Neural cell (in vitro differentiated cells): ENCODE measurements at regions not wholly inside any gene's neighbourhood (a gene's known extent, or its start where the extent isn't known, plus 50 kb on each side); places are given as distances from the start of the nearest gene placed in this dataset.

Experiments
- H2AFZ ChIP-seq: fragments of 200-600, 300-800 bp; sonication (generic), shearing (Covaris generic); 2 replicates; pipeline ENCODE4 v1.6.0; 2014; ENCODE audit warnings: low read depth, mild to moderate bottlenecking, antibody characterized with exemption, low read length, moderate library complexity
- H3F3A ChIP-seq: fragments of 200-600 bp; shearing (Covaris generic); 2 replicates; pipeline ENCODE4 v1.6.1; 2016; ENCODE audit warnings: mild to moderate bottlenecking, moderate library complexity, mixed read lengths, antibody characterized with exemption, low read length; ENCODE audit not compliant: insufficient read depth, poor library complexity, severe bottlenecking
- H3K27ac ChIP-seq: fragments of 200-600, 300-800 bp; sonication (generic), shearing (Covaris generic); 2 replicates; pipeline ENCODE4 v1.5.1; 2014; ENCODE audit warnings: mild to moderate bottlenecking, low read length, moderate library complexity
- H3K27me3 ChIP-seq: fragments of 300-800, 200-600 bp; sonication (generic), shearing (Covaris generic); 2 replicates; pipeline ENCODE4 v1.6.0; 2014; ENCODE audit warnings: mild to moderate bottlenecking, low read depth, low read length, moderate library complexity; ENCODE audit not compliant: insufficient read depth
- H3K36me3 ChIP-seq: fragments of 300-800, 200-600 bp; sonication (generic), shearing (Covaris generic); 2 replicates; pipeline ENCODE4 v1.5.1; 2014; ENCODE audit warnings: mild to moderate bottlenecking, antibody characterized with exemption, low read length, moderate library complexity; ENCODE audit not compliant: insufficient read depth
- H3K4me2 ChIP-seq: fragments of 300-800, 200-600 bp; sonication (generic), shearing (Covaris generic); 2 replicates; pipeline ENCODE4 v1.6.0; 2014; ENCODE audit warnings: mild to moderate bottlenecking, low read length
- H3K4me3 ChIP-seq: fragments of 300-800, 200-600 bp; sonication (generic), shearing (Covaris generic); 2 replicates; pipeline ENCODE4 v1.5.1; 2014; ENCODE audit warnings: mild to moderate bottlenecking, low read length, moderate library complexity
- H3K79me2 ChIP-seq: fragments of 200-600 bp; shearing (Covaris generic); replicated peaks from 2 replicates; pipeline ENCODE4 v1.6.0; 2014; ENCODE audit warnings: mild to moderate bottlenecking, low read length, moderate library complexity; ENCODE audit not compliant: insufficient read depth
- H3K9ac ChIP-seq: fragments of 300-800, 200-600 bp; sonication (generic), shearing (Covaris generic); 2 replicates; pipeline ENCODE4 v1.6.1; 2016; ENCODE audit warnings: mild to moderate bottlenecking, low read length, mixed read lengths
- H3K9me2 ChIP-seq: fragments of 200-600 bp; shearing (Covaris generic); 2 replicates; pipeline ENCODE4 v1.6.1; 2016; ENCODE audit warnings: mild to moderate bottlenecking, low read length, mixed read lengths; ENCODE audit not compliant: insufficient read depth
- H3K9me3 ChIP-seq: fragments of 200-600, 300-800 bp; sonication (generic), shearing (Covaris generic); 2 replicates; pipeline ENCODE4 v1.6.1; 2016; ENCODE audit warnings: mild to moderate bottlenecking, mixed run types, low read length, moderate library complexity, mixed read lengths
- H4K20me1 ChIP-seq: fragments of 200-600 bp; shearing (Covaris generic); 2 replicates; pipeline ENCODE4 v1.6.1; 2016; ENCODE audit warnings: mild to moderate bottlenecking, mixed run types; ENCODE audit not compliant: insufficient read depth
- EP300 ChIP-seq: fragments of 450-650 bp; conservative IDR thresholded peaks from 2 replicates; pipeline ENCODE4 v1.6.1; 2014; ENCODE audit warnings: antibody characterized with exemption, mild to moderate bottlenecking, moderate library complexity; ENCODE audit not compliant: poor library complexity, severe bottlenecking
- EZH2 ChIP-seq: fragments of 200-600, 300-800 bp; shearing (Covaris generic), sonication (generic); IDR thresholded peaks from 2 replicates; pipeline ENCODE4 v1.6.1; 2014; ENCODE audit warnings: antibody characterized with exemption, low read length, borderline replicate concordance, mild to moderate bottlenecking; ENCODE audit not compliant: insufficient read depth, poor library complexity, severe bottlenecking
- MXI1 ChIP-seq: fragments of 450-650 bp; conservative IDR thresholded peaks from 2 replicates; pipeline ENCODE4 v1.6.1; 2014; ENCODE audit warnings: antibody characterized with exemption, mild to moderate bottlenecking; ENCODE audit not compliant: poor library complexity, severe bottlenecking
- POLR2AphosphoS5 ChIP-seq: IDR thresholded peaks from 2 replicates; pipeline ENCODE4 v1.6.1; 2012
- RAD21 ChIP-seq: fragments of 450-650 bp; conservative IDR thresholded peaks from 2 replicates; pipeline ENCODE4 v1.6.1; 2014; ENCODE audit warnings: antibody characterized with exemption, mild to moderate bottlenecking, moderate library complexity
- SMC3 ChIP-seq: fragments of 450-650 bp; conservative IDR thresholded peaks from 2 replicates; pipeline ENCODE4 v1.6.1; 2014; ENCODE audit warnings: antibody characterized with exemption, mild to moderate bottlenecking, moderate library complexity; ENCODE audit not compliant: poor library complexity
- TAF1 ChIP-seq: IDR thresholded peaks from 2 replicates; pipeline ENCODE4 v1.6.1; 2012; ENCODE audit warnings: low read depth
- TF ChIP-seq, protein P1 (sequence below): fragments of 450-650 bp; IDR thresholded peaks from 2 replicates; pipeline ENCODE4 v1.5.1; 2014; ENCODE audit warnings: antibody characterized with exemption, mild to moderate bottlenecking, moderate library complexity; ENCODE audit not compliant: poor library complexity, severe bottlenecking
- TF ChIP-seq, protein P2 (sequence below): IDR thresholded peaks from 2 replicates; pipeline ENCODE4 v1.6.1; 2012; ENCODE audit warnings: borderline replicate concordance

DNA sequence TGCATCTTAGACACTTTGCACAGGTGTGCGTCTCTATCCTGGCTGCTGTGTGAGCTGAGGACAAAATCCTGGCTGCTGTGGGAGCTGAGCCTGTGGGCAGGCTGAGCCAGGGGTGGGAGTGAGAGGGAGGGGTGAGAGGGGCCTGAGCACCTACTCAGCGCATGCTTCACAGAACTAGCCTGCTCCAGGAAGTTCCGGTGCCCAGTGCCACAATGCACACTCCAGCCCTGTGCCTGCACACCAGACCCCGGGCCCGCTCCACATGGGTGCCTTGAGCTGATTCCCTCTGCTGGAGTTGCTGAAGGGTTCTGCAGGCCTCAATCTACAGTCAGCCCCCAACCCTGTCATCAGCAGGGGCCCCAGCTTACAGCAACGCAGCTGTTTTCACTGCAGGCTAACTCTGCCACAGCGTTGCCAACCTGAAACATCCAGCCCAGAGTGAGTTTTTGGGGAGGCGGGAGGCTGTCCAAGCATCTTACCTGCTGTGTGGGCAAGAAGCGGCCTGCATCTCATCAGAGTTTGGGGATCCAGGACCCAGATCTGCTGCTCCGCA, 1377.9 kb downstream of the TBC1D22A start:
- Histone ChIP-seq H2AFZ (no peak overlapping the region), H3K27ac (no peak overlapping the region), H3K9me3 (no peaks in the 10 kb centered on the region), H4K20me1 (no peaks in the 10 kb centered on the region), H3K27me3 (no peaks in the 10 kb centered on the region), H3F3A (no peaks in the 10 kb centered on the region), H3K79me2 (no peaks in the 10 kb centered on the region), H3K9ac (no peak overlapping the region), H3K9me2 (no peaks in the 10 kb centered on the region), H3K4me2 (no peak overlapping the region), H3K36me3 (no peaks in the 10 kb centered on the region), H3K4me3 (no peak overlapping the region)
- TF ChIP-seq RAD21 (no peak), EP300 (no peak), SMC3 (no peak), MXI1 (no peak)

DNA sequence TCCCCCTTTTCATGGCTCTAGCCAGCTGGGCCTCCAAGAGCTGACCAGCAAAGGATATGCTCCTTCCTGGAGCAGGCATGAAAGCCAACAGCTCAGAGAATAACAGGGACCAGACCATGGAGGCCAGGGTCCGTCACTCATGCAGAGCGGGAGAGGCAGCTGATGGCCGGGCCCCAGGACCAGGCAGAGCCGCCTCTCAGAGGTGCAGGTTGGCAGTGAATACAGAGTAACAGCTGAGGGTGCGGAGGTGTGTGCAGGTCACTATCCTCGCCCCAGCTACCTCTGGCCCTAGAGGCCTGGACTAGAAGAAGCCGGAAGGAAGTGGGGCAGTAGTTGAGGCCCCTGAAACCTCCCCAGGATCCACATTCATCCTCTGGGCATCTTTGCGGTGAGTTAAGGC, 1377.3 kb downstream of the TBC1D22A start:
- Histone ChIP-seq H3K4me2 (no peak overlapping the region), H3K9me2 (no peaks in the 10 kb centered on the region), H3K9me3 (no peaks in the 10 kb centered on the region), H3K27ac (no peak overlapping the region), H3K36me3 (no peaks in the 10 kb centered on the region), H3K9ac (no peak overlapping the region), H2AFZ (no peak overlapping the region), H3F3A (no peaks in the 10 kb centered on the region), H4K20me1 (no peaks in the 10 kb centered on the region), H3K79me2 (no peaks in the 10 kb centered on the region), H3K27me3 (no peaks in the 10 kb centered on the region), H3K4me3 (no peak overlapping the region)
- TF ChIP-seq, protein P1, sequence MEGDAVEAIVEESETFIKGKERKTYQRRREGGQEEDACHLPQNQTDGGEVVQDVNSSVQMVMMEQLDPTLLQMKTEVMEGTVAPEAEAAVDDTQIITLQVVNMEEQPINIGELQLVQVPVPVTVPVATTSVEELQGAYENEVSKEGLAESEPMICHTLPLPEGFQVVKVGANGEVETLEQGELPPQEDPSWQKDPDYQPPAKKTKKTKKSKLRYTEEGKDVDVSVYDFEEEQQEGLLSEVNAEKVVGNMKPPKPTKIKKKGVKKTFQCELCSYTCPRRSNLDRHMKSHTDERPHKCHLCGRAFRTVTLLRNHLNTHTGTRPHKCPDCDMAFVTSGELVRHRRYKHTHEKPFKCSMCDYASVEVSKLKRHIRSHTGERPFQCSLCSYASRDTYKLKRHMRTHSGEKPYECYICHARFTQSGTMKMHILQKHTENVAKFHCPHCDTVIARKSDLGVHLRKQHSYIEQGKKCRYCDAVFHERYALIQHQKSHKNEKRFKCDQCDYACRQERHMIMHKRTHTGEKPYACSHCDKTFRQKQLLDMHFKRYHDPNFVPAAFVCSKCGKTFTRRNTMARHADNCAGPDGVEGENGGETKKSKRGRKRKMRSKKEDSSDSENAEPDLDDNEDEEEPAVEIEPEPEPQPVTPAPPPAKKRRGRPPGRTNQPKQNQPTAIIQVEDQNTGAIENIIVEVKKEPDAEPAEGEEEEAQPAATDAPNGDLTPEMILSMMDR = no peak
- TF ChIP-seq MXI1 (no peak), TAF1 (no peak), SMC3 (no peak), RAD21 (no peak), EZH2 (no peak), POLR2AphosphoS5 (no peak), EP300 (no peak)
- TF ChIP-seq, protein P2, sequence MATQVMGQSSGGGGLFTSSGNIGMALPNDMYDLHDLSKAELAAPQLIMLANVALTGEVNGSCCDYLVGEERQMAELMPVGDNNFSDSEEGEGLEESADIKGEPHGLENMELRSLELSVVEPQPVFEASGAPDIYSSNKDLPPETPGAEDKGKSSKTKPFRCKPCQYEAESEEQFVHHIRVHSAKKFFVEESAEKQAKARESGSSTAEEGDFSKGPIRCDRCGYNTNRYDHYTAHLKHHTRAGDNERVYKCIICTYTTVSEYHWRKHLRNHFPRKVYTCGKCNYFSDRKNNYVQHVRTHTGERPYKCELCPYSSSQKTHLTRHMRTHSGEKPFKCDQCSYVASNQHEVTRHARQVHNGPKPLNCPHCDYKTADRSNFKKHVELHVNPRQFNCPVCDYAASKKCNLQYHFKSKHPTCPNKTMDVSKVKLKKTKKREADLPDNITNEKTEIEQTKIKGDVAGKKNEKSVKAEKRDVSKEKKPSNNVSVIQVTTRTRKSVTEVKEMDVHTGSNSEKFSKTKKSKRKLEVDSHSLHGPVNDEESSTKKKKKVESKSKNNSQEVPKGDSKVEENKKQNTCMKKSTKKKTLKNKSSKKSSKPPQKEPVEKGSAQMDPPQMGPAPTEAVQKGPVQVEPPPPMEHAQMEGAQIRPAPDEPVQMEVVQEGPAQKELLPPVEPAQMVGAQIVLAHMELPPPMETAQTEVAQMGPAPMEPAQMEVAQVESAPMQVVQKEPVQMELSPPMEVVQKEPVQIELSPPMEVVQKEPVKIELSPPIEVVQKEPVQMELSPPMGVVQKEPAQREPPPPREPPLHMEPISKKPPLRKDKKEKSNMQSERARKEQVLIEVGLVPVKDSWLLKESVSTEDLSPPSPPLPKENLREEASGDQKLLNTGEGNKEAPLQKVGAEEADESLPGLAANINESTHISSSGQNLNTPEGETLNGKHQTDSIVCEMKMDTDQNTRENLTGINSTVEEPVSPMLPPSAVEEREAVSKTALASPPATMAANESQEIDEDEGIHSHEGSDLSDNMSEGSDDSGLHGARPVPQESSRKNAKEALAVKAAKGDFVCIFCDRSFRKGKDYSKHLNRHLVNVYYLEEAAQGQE = no peak

DNA sequence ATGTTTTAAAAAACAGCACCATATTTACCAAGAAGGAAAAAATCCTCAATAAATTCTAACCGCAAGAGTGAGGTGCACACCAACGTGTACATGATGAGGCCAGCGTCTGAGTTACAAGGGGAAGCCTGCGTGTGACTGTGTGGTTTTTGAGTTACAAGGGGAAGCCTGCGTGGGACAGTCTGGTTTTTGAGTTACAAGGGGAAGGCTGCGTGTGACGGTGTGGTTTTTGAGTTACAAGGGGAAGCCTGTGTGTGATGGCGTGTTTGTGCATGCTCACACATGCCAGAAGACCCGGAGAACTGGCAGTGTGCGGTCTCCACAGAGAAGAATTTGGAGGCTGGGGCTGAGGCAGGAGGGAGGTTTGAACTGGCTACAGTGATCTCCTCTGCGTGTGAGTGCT, 1376.4 kb downstream of the TBC1D22A start:
- Histone ChIP-seq H3K4me2 (no peak overlapping the region), H3K9me2 (no peaks in the 10 kb centered on the region), H3K36me3 (no peaks in the 10 kb centered on the region), H3K9ac (no peak overlapping the region), H3K27ac (no peak overlapping the region), H3K9me3 (no peaks in the 10 kb centered on the region), H4K20me1 (no peaks in the 10 kb centered on the region), H2AFZ (no peak overlapping the region), H3K79me2 (no peaks in the 10 kb centered on the region), H3K4me3 (no peak overlapping the region), H3F3A (no peaks in the 10 kb centered on the region), H3K27me3 (no peaks in the 10 kb centered on the region)
- TF ChIP-seq, protein P1 = no peak
- TF ChIP-seq TAF1 (no peak), POLR2AphosphoS5 (no peak), EP300 (no peak), SMC3 (no peak), RAD21 (no peak), MXI1 (no peak)
- TF ChIP-seq, protein P2 = no peak
